Stimulated activated CD8-positive, alpha-beta memory T cell treated with anti-CD3 and anti-CD28 coated beads, Interleukin-12 subunit alpha, Interleukin-12 subunit beta, amount 100 ng/mL, for 1 hour (primary cell): ENCODE measurements at regions not wholly inside any gene's neighbourhood (a gene's known extent, or its start where the extent isn't known, plus 50 kb on each side); places are given as distances from the start of the nearest gene placed in this dataset.

Experiments
- DNase-seq: peaks from one replicate; pipeline ENCODE4 v3.0.0-alpha.2; 2020; ENCODE audit warnings: low read depth

DNA sequence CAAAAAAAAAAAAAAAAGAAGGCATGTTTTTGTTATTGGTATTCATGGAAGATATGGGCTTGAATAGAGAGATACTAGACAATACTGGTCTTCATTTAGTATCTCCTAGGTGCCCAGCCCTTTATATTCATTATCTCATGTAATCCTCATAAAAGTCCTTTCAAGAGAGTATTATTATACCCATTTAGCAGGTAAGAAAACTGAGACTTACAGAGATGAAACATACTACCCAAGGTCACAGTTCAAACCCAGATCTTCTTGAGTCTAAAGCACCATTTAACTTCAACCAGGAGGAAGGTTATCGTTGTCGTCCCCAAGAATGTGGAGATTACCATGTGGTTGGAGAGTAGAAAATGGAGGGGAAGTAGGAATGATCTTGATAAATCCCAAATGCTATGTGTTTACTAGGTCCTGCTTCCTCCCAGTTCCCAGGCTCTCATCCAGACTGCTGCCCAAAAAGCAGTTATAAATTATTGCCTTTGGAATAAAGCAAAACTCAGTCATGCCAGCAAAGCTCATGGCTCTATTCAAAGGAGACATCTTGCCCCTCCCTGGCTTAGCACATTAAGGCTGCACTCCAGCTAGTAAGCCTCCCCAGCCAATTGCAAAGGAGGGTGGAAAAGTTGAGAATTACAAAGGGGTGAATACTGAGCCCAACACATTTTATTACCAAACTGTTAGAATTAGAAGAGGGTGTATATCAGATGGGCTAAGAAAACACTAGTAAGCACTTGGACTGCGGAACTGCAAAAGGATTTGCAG, 163.9 kb downstream of the PIK3R1 start:
- no peak for DNase-seq

GRCh38 chr5:68380078-68380477, 164.5 kb downstream of the PIK3R1 start:
- no peak for DNase-seq

- no peak for DNase-seq
Measured at GRCh38 chr5:68381060-68381459, 165.5 kb downstream of the PIK3R1 start.

- no peak for DNase-seq
Measured at GRCh38 chr5:68381909-68382308, 166.4 kb downstream of the PIK3R1 start.

DNA sequence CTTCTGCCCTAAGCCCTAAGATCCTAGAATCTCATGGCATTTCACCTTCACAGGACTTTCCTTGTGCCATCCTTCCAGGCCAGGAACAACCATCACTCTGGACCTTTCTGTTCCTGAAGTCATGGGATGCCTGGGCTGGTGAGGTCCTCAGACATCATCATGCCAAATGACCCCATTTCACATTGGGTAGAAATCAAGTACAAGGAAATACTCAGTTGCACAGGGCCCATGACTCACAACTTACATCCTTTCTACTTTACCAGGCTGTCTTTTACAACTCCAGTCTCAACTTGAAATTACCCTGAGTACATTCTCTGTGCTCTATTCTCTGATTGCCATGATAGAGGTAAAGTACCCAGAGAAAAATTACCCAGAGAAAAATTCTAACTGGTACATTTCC, 167.1 kb downstream of the PIK3R1 start:
- no peak for DNase-seq

- DNase-seq: no peak
Measured at GRCh38 chr5:68383888-68384310, 168.3 kb downstream of the PIK3R1 start.

- DNase-seq: no peak
Measured at GRCh38 chr5:68384936-68385594, 169.5 kb downstream of the PIK3R1 start.

- DNase-seq: no peak
Measured at GRCh38 chr5:68385936-68386335, 170.4 kb downstream of the PIK3R1 start.

- no peak for DNase-seq
Measured at GRCh38 chr5:68387074-68387796, 171.7 kb downstream of the PIK3R1 start.

GRCh38 chr5:68389618-68390017, 174.1 kb downstream of the PIK3R1 start:
- DNase-seq: no peak

GRCh38 chr5:68392617-68393016, 177.1 kb downstream of the PIK3R1 start:
- DNase-seq: no peak

GRCh38 chr5:68395302-68395701, 179.7 kb downstream of the PIK3R1 start:
- DNase-seq: no peak

DNA sequence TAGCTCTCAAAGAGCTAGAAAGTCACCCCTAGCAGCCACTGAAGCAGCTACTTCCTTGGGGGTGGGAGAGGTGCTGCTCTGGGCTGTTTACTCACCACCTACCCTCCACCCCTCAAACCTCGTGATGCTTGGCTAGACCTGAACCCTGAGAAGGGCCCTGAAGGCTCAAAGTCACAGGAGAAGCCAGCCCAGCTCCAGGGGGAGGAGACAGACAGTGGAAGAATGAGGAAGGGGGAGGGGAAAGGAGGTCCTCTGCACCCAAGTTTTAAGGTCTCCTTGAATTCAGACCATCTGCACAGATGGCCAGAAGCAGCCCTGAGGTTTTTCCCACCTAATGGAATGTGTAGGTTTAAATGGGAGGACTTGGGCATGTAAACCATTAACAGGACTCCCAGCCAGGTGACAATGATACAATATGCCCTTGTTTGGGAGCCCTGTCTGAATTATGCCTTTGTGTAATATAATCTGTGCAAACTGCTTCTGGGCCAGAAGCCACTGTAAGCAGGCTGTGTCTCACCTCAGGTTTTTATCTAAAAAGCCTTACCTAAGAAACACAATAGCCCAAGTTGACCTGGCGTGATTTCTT, 180.5 kb downstream of the PIK3R1 start:
- no peak for DNase-seq

GRCh38 chr5:68396722-68397121, 181.2 kb downstream of the PIK3R1 start:
- no peak for DNase-seq

GRCh38 chr5:68398146-68398812, 182.7 kb downstream of the PIK3R1 start:
- no peak for DNase-seq

- no peak for DNase-seq
Measured at GRCh38 chr5:68403301-68403700, 187.7 kb downstream of the PIK3R1 start.

GRCh38 chr5:68404246-68404645, 188.7 kb downstream of the PIK3R1 start:
- no peak for DNase-seq

DNA sequence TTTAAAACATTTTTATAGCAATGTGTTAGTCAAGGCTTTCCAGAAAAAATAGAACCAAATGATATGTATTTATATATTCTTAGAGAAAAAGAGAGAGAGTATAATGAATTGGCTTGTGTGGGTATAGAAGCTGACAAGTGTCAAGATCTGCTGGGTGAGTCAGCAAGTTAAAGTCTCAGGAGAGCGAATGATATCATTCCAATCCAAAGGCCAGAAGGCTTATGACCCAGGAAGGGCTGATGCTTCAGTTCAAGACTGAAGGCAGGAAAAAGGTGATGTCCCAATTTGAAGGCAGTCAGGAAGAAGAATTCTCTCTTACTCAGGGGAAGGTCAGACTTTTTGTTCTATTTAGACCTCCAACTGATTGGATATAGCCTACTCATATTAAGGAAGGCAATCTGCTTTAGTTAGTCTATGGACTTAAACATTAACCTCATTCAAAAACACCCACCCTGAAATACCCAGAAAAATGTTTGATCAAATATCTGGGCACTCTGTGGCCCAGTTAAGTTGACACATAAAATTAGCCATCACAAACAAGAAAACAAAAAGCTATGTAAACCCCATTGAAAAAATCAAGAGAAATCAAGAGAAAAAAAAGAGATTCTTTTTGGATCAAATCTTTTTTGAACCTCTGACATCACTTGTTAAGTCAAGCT, 189.6 kb downstream of the PIK3R1 start:
- DNase-seq: no peak

DNA sequence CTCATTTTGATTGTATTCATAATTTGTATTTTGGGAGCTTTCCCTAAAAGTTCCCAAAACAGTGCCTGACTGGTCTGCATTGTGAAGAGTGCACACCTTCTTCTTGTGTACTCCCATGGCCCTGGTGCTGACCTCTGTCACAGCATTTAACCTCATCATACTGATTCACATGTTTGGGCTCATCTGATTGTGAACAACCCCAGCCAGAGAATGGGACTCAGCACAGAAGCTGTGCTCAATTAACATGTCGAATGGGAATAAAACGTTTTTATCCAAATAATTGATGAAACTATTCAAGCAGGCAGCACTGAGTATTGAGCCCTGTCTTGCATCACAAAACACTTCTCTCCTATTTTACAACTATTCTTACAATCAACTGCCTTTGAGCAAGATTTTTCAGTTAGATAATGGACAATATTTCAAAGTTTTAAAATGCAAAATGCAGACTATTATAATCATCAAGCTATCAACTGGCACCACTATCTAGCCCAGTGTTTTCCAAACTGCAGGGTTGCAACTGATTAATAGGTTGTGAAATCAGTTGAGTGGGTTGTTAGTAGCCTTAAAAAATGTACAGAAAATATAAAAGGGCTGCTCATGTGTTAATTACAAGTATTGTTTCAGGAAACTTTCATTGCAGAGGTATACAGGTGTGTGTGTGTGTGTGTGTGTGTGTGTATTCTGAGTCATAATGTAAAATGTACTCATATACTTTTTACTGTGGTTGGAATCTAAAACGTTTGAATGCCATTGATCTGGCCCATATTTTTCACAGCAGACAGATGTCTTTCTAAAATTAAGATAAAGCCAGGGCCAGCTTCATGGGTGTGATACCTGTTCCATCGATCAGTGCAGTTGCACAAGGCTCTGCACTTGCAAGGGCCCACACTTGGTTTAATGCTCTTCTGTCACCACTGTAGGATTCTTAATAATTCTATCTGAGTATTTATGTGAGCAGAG, 190.5 kb downstream of the PIK3R1 start:
- no peak for DNase-seq

DNA sequence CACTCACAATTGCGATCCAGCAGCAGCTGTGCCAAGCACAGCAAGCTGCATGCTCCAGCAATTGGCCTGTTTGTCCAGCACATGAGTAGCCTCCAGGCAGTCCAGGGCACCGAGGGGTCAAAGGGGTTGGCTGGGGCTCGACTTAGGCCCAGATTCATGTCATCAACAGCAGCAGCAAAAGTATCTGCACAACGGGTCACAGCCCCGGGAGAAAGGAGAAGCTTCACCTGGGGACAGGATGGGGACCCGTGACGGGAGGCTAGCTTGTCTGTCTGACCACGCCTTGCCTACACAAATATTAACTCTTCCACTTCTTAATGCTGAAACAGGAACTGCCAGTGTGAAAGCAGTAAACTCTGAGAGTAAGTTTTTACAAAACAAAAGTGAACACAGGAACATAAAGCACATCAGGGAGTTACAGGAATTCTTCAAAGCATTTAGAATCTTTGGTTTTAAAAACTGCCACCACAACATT, 191.2 kb downstream of the PIK3R1 start:
- DNase-seq: no peak
